Dendritic cell treated with granulocyte-macrophage colony-stimulating factor and Interleukin-4, amounts not matched to agents 40 ng/mL and 50 ng/mL, for 4 days (primary cell): ENCODE measurements at regions not wholly inside any gene's neighbourhood (a gene's known extent, or its start where the extent isn't known, plus 50 kb on each side); places are given as distances from the start of the nearest gene placed in this dataset.
A peak's percentile ranks its signal among the peaks of the same experiment; 100 is the strongest.
"Not testable (repeated sequence)": the region's sequence is repeated elsewhere in the genome, so short reads cannot be mapped to it uniquely, and the experiment has no call there.

Source experiments
- H3K27ac Mint-ChIP-seq: one replicate; pipeline ENCODE4 v1.8.0; 2022; ENCODE audit warnings: mild to moderate bottlenecking, mixed read lengths
- H3K27me3 Mint-ChIP-seq: one replicate; pipeline ENCODE4 v1.8.0; 2022; ENCODE audit warnings: mild to moderate bottlenecking, mixed read lengths
- H3K36me3 Mint-ChIP-seq: one replicate; pipeline ENCODE4 v1.8.0; 2022; ENCODE audit warnings: low read depth, mixed read lengths
- H3K4me1 Mint-ChIP-seq: one replicate; pipeline ENCODE4 v1.8.0; 2022; ENCODE audit warnings: low read depth, mixed read lengths
- H3K4me3 Mint-ChIP-seq: one replicate; pipeline ENCODE4 v1.8.0; 2022; ENCODE audit warnings: mild to moderate bottlenecking, moderate library complexity, mixed read lengths
- H3K9me3 Mint-ChIP-seq: one replicate; pipeline ENCODE4 v1.8.0; 2022; ENCODE audit warnings: mixed read lengths
- intact Hi-C: fragments of 100-400 bp; cut with micrococcal nuclease; formaldehyde crosslinking; loops from one replicate; pipeline ENCODE4 v1.15.0; 2022

DNA sequence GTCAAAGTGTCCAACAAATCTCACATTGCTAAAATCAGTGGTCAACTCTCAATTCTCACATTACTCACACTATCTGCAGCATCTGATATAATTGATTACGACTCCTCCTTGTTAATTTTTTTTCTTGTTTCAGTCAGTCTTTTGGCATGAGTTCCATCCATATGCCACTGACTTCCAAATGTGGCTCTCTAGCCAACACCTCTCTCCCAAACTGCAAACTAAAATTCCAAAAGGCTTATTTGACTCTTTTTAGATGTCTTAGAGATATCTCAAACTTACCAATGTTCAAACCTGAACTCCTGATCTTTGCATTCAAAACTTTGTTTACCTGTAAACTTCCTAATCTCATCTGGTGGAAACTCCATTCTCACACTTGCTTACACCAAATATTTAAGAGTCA, 162.1 kb upstream of the ZNF658 start:
- H3K27me3 Mint-ChIP-seq, H3K36me3 Mint-ChIP-seq, H3K4me3 Mint-ChIP-seq, H3K9me3 Mint-ChIP-seq, H3K4me1 Mint-ChIP-seq, intact Hi-C loops, H3K27ac Mint-ChIP-seq: not testable (repeated sequence)

DNA sequence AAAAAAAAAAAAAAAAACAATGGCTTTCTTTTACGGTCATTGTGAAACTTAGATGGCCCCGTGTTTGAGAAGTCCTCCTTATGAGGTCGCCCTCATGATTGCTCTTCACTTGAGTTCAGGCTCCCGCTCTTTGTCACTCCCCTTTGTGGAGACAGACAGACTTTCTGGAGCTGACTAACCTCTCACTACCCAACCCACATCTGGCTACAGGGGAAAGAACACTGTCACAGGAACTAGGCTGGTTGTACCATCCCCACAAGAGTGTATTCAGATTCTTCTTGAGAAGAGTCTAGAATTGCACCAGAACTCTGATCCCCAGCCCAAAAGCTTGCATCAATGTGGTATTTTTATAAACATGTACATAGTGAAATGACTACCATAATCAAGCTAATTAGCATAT, 160.4 kb upstream of the ZNF658 start:
- H3K27ac Mint-ChIP-seq, result not testable (repeated sequence)

DNA sequence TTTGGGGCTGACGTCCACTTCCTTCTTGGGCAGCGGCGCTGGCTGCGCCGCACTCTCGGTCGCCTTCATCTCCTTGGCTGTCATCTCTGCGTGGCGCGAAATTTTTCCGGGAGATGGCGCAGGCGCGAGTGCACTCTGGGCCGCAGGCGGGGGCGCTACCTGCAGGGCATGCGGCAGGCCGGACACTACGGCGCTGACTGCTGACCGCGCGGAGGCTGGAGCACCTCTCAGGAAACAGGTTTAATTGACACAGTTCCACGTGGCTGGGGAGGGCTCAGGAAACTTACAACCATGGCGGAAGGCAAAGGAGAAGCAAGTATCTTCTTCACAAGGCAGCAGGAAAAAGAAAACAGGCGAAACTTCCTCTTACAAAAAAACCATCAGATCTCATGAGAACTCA, 154.7 kb upstream of the ZNF658 start:
- H3K27ac Mint-ChIP-seq, H3K4me3 Mint-ChIP-seq, H3K4me1 Mint-ChIP-seq, H3K36me3 Mint-ChIP-seq, intact Hi-C loops, H3K27me3 Mint-ChIP-seq, H3K9me3 Mint-ChIP-seq: not testable (repeated sequence)

More for the DNA sequence above, 160.4 kb upstream of the ZNF658 start:
- H3K9me3 Mint-ChIP-seq, H3K36me3 Mint-ChIP-seq, intact Hi-C loops, H3K27me3 Mint-ChIP-seq, H3K4me3 Mint-ChIP-seq, H3K4me1 Mint-ChIP-seq: not testable (repeated sequence)

DNA sequence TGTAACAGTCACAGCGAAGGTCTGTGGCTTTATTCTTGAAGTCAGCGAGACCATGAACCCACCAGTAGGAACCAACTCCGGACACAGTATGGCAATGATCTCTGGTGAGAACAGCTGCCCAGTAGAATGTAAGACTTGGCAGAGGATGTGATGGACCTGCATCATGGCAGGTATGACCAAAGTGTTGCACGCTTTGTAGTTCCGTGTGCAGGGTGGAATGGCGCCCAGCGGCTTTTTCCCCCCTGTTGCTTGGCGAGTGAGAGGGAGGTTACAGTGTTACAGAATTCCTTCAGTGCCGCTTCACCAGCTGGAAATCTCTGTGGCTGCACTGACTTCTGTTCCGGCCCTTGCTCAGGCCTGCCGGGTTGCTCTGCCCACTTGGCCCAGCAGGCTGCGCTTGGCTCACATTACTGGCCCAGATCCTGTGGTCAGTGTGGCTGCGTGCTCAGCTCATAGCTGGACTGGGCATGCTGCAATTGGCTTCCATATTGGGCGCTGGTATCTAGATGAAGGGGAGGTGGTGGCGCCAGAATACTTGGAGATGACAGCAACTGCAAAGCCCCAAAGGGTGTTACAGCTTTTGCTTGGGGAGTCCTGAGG, 148.1 kb upstream of the ZNF658 start:
- intact Hi-C loops, H3K36me3 Mint-ChIP-seq, H3K27me3 Mint-ChIP-seq, H3K9me3 Mint-ChIP-seq, H3K27ac Mint-ChIP-seq, H3K4me3 Mint-ChIP-seq, H3K4me1 Mint-ChIP-seq: not testable (repeated sequence)

DNA sequence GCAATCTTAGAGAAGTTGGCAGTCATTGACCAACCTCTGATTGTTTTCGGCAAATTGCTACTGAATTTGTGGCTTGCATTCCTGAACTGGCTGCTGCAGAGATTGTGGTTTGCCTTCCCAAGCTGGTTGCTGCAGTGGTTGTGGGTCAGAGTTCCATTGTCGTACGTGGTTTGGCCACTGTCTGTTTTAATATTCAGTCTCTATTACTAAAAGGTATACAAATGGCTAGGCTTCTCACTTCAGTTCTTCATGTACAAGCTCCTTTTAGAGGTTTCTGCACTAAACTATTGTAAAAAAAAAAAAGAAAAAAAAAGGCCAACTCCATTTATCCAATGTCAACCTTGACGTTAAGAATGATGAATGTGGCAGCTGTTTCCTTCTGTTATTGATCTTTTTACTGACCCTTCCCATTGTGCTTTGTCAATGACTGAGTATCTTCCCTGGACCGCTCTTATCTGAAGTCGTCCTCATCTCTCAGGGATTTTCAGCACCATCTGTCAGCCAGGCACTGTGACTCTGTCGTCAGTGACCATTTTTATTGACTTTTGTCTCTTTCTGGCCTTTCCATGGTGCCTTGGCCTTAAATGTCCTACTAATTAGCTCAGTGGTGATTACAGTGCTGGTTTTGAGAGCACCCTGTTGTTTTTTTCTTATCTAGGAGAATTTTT, 140.6 kb upstream of the ZNF658 start:
- H3K27me3 Mint-ChIP-seq, H3K27ac Mint-ChIP-seq, intact Hi-C loops: not testable (repeated sequence)

DNA sequence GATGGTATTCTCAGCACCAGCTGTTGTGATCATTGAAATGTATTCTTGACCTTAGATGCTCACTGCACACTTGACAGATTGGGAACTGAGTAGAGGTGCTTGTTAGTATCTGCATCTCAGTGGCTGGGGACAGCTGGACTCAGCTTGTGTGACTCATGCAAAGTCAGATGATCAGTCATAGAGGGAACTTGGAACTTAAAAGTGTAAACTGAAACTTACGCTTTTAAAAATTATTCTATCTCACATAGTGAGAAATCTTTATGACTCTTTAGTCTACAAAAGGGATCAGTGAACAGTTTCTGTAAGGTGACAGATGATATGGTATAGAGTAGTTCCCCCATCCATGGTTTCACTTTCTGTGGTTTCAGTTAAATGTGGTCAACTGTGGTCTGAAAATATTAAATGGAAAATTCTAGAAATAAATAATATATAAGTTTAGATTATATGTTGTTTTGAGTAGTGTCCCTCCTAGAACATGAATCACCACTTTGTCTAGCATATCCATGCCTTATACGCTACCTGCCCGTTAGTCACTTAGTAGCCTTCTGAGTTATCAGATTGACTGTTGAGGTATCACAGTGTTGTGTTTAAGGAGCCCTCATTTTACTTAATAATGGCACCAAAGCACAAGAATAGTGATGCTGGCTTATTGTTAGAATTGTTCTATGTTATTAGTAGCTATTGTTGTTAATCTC, 135.6 kb upstream of the ZNF658 start:
- intact Hi-C loops, H3K4me3 Mint-ChIP-seq, H3K27me3 Mint-ChIP-seq, H3K27ac Mint-ChIP-seq, H3K4me1 Mint-ChIP-seq, H3K9me3 Mint-ChIP-seq, H3K36me3 Mint-ChIP-seq: not testable (repeated sequence)

More for the DNA sequence above, 140.6 kb upstream of the ZNF658 start:
- H3K4me1 Mint-ChIP-seq, H3K36me3 Mint-ChIP-seq, H3K9me3 Mint-ChIP-seq, H3K4me3 Mint-ChIP-seq: not testable (repeated sequence)

DNA sequence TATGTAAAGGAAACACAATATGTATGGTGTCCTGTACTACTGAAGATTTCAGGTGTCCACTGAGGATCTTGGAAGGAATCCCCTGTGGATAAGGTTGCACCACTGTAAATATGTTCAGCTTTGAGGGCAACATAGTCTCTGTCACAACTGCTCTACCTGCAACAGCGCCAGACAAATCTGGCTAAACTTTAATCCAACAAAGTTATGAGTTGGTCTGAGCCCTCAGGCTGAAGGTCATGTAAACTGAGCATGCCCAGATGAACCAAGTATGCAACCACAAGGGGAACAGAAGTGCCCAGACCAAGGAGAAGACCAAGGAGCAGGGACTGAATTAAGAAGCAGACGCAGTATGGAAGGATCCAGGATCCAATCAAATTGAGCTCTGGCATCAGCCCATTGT, 135.0 kb upstream of the ZNF658 start:
- H3K27me3 Mint-ChIP-seq, H3K9me3 Mint-ChIP-seq, H3K27ac Mint-ChIP-seq, intact Hi-C loops, H3K4me3 Mint-ChIP-seq, H3K4me1 Mint-ChIP-seq, H3K36me3 Mint-ChIP-seq: not testable (repeated sequence)

DNA sequence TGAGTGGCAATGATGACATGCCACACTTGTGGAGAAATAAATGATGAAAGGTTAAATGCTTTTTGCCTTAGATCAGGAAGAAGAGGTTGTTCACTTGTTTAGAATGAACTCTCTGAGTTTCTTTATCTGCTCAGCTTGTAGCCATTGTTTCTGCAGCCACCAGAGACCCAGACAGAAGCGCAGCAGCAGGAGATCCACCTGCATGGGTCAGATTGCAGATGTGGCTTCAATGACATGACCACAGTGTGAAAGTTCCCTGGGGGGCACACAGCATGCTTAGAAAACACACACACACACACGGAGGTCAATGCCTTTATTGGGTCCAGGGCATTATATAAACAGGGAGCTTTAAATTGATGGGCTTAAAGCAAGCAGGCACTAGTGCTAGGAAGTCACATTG, 129.0 kb upstream of the ZNF658 start:
- H3K4me1 Mint-ChIP-seq, H3K36me3 Mint-ChIP-seq, H3K4me3 Mint-ChIP-seq, H3K9me3 Mint-ChIP-seq, intact Hi-C loops, H3K27ac Mint-ChIP-seq, H3K27me3 Mint-ChIP-seq: not testable (repeated sequence)

DNA sequence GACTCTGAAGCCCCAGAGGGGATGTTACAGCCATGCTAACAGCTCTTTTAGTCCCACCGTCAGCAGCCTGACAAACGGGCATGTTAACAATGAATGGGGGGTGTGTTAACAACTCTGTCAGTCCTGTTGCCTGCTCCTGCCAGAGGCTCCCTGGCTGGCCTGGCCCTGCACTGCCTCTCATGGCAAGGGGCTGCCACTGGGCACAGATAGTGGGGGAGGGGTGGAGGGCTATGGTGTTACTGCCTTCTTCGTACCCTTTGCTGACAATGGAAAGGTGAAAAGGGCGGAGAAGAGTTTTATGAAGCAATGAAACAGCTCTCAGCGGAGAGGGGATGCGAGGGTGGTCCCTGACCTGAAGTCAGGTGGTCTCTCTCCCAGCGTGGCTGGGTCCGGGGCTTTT, 125.9 kb upstream of the ZNF658 start:
- H3K9me3 Mint-ChIP-seq, H3K36me3 Mint-ChIP-seq, H3K27ac Mint-ChIP-seq, H3K4me3 Mint-ChIP-seq, intact Hi-C loops, H3K27me3 Mint-ChIP-seq, H3K4me1 Mint-ChIP-seq: not testable (repeated sequence)

DNA sequence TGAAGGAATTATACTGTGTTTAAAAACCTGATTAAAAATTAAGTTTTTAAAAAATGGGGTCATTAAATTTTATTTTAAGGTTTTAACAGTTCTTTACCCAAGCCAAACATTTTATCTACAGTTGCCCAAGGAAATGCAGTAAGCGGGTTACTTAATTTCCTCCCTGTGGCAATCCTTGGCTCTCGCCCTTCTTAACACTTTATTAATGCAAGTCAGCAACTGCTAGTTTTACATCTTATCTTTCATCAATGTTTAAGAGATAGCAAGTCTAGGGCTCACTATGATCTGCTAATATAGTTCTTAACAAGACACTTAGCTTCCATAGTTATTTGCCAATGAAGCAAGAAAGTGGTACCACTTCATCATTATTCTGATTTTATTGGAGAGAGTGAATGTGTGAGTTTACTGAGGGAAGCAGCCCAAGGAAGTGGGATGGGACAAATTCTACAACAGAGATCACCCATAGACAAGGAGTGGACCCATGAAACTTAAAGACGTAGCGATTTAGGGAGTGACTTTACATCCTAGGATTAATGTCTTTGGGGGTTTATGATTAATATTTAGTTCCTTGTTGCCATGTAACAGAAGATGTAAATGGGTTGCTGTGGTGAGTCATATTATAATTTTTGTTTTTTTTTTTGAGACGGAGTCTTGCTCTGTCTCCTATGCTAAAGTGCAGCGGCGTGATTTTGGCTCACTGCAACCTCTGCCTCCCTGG, 120.4 kb upstream of the ZNF658 start:
- H3K9me3 Mint-ChIP-seq, intact Hi-C loops, H3K4me1 Mint-ChIP-seq, H3K27ac Mint-ChIP-seq, H3K27me3 Mint-ChIP-seq, H3K36me3 Mint-ChIP-seq, H3K4me3 Mint-ChIP-seq: not testable (repeated sequence)

DNA sequence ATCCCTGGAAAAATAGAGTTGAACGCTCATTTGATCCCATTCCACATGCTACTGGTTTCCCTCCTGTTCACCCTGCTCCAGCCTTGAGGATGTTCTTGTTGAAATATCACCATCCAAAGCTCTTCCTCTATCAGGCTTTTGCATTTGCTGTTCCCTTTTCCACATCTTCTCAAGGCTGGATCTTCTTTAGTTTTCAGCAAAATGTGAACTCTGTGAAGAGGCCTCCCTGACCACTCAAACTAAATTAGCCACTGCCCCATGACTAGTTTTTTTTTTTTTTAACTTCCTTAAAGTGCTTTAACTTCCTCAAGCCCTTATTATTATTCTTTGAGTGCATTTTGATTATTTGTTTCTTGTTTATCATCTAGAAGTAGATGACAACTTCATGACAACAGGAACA, 119.3 kb upstream of the ZNF658 start:
- H3K4me1 Mint-ChIP-seq, H3K27me3 Mint-ChIP-seq, H3K27ac Mint-ChIP-seq, intact Hi-C loops, H3K36me3 Mint-ChIP-seq, H3K4me3 Mint-ChIP-seq, H3K9me3 Mint-ChIP-seq: not testable (repeated sequence)

DNA sequence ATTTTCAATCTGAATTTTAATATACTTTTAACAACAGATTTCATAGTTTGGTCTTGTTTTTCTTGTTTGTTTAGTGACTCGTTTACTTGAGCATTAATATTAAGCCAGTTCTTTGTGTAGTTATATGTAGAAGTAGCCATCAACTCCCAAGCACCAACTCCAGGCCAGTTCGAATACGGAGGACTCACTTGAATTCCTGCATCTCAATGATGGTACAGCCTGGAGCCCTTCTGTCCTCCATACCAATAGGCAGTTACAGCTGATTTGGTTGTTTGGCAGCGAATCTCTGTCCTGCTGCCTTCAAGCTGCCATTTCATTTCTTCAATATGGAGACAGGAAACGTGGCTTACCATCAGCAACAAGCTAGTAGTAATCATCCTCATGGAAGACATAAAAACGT, 118.5 kb upstream of the ZNF658 start:
- H3K36me3 Mint-ChIP-seq, H3K27me3 Mint-ChIP-seq, H3K4me1 Mint-ChIP-seq, intact Hi-C loops, H3K9me3 Mint-ChIP-seq, H3K4me3 Mint-ChIP-seq: not testable (repeated sequence)
- H3K27ac Mint-ChIP-seq, result peak overlapping the region; percentile 79

DNA sequence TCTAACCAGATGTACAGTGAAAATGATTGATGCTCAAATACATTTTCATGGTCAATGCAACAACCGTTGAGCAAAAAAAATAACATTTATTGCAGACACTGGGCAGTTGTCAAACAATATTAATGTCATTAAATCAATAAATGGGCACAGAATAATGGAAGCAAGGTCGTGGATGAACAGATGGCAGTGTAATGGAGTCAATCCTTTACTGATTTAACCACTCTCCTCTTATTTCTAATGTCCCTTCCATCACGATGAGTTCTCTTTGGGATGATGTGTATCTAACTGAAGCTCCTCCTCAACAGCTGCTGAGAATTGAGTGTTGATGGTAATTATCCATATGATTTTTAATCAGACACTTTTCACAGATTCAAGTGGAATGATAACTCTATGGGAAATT, 114.9 kb upstream of the ZNF658 start:
- H3K4me3 Mint-ChIP-seq, H3K27ac Mint-ChIP-seq, intact Hi-C loops, H3K36me3 Mint-ChIP-seq, H3K9me3 Mint-ChIP-seq, H3K4me1 Mint-ChIP-seq, H3K27me3 Mint-ChIP-seq: not testable (repeated sequence)

DNA sequence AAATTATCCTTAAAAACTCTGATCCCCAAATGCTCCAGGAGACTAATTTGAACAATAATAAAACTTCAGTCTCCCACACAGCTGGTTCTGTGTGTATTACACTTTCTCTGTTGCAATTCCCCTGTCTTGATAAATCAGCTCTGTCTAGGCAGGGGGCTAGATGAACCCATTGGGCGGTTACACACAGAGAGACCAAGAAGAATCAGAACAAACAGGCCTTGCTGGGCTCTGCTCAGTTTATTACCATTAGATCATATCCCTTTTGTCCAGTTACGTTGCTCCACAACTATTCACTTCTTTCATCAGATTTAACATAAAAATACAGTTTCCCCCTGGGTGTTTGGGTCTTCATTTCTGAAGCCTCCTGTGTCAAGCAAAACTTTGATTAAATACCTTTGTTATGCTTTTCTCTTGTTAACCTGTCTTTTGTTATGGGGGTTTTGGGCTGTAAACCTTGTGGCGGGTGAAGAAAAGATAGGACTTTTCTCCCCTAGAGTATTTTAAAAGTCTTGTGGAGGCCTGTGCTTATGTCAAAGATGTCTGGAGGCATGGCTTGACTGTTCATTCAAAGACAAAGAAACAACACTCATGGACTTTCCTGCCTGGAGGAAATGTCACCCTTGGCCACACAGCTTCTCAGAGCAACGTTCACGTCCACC, 109.3 kb upstream of the ZNF658 start:
- H3K4me1 Mint-ChIP-seq, H3K9me3 Mint-ChIP-seq, intact Hi-C loops, H3K27ac Mint-ChIP-seq, H3K4me3 Mint-ChIP-seq, H3K36me3 Mint-ChIP-seq, H3K27me3 Mint-ChIP-seq: not testable (repeated sequence)
